Mucosa of descending colon (tissue), 3 donors: ENCODE measurements at regions not wholly inside any gene's neighbourhood (a gene's known extent, or its start where the extent isn't known, plus 50 kb on each side); places are given as distances from the start of the nearest gene placed in this dataset.

ENCODE experiments used
- ATAC-seq: fragments of 200-7000 bp; cut with Tn5 transposase; one replicate; pipeline ENCODE4 v1.9.1; 2020; ENCODE audit warnings: mild to moderate bottlenecking, moderate library complexity
- DNase-seq, 3 donors: peaks; one replicate each; pipeline ENCODE4 v3.0.0-alpha.2; 2020
- H3K36me3 ChIP-seq: fragments of 200-600 bp; one replicate; pipeline ENCODE4 v1.8.0; 2021; ENCODE audit warnings: low read depth, mild to moderate bottlenecking
- H3K4me1 ChIP-seq: fragments of 200-600 bp; one replicate; pipeline ENCODE4 v1.8.0; 2021; ENCODE audit warnings: low read depth, mild to moderate bottlenecking
- H3K4me3 ChIP-seq: fragments of 200-600 bp; one replicate; pipeline ENCODE4 v1.8.0; 2021; ENCODE audit warnings: mild to moderate bottlenecking
- H3K9me3 ChIP-seq: fragments of 200-600 bp; one replicate; pipeline ENCODE4 v1.8.0; 2021; ENCODE audit warnings: mild to moderate bottlenecking
- CTCF ChIP-seq: fragments of 200-600 bp; IDR thresholded peaks from one replicate; pipeline ENCODE4 v1.8.0; 2022; ENCODE audit warnings: antibody characterized with exemption, mild to moderate bottlenecking
- intact Hi-C, 2 donors: fragments of 100-400 bp; cut with DNase I in 1 of 2; cut with micrococcal nuclease in 1 of 2; formaldehyde crosslinking; loops; one replicate each; pipeline versions ENCODE4 v1.11.0 to v1.11.1; 2022; cut with DNase I, micrococcal nuclease
- donor health status: DM: no; HTN: no; CAD: no; lungs with moderate emphysema.
- donor health status: DM: no; HTN: no; CAD: no.
- donor health status: DM: no; HTN: yes; CAD: no.

GRCh38 chr1:201736707-201737320, 92.1 kb upstream of the IPO9 start:
- DNase-seq (no peak), ATAC-seq (no peak)
- H3K4me1 ChIP-seq = peaks cover 20% of the 10 kb centered on the region
- H3K36me3 ChIP-seq = no peaks in the 10 kb centered on the region
- TF ChIP-seq CTCF = no peak
- intact Hi-C loops = no loop called here
- no peaks in the 10 kb centered on the region for H3K9me3 ChIP-seq
- no peak overlapping the region for H3K4me3 ChIP-seq

GRCh38 chr1:201737352-201738060, 91.5 kb upstream of the IPO9 start:
- no peak for ATAC-seq
- intact Hi-C loops = no loop called here
- Histone ChIP-seq H3K4me1 (peaks cover 20% of the 10 kb centered on the region), H3K4me3 (no peak overlapping the region), H3K36me3 (no peaks in the 10 kb centered on the region), H3K9me3 (no peaks in the 10 kb centered on the region)
- DNase-seq = peak in 1 of 3 donors; percentile 26
- TF ChIP-seq CTCF = no peak

GRCh38 chr1:201739080-201739479, 89.9 kb upstream of the IPO9 start:
- ATAC-seq = peak; percentile 6
- Histone ChIP-seq H3K36me3 (no peaks in the 10 kb centered on the region), H3K4me3 (peak overlapping the region; percentile 57), H3K4me1 (peaks cover 20% of the 10 kb centered on the region), H3K9me3 (no peaks in the 10 kb centered on the region)
- intact Hi-C loops = no loop called here
- DNase-seq = peak in 1 of 3 donors; percentile 14
- TF ChIP-seq CTCF = no peak

GRCh38 chr1:201739492-201740085, 89.4 kb upstream of the IPO9 start:
- DNase-seq (peak; percentile 73 to 78 (median 74)), ATAC-seq (peak; percentile 92)
- Histone ChIP-seq H3K9me3 (no peaks in the 10 kb centered on the region), H3K4me1 (peaks cover 20% of the 10 kb centered on the region), H3K4me3 (peak overlapping the region; percentile 57), H3K36me3 (no peaks in the 10 kb centered on the region)
- no peak for TF ChIP-seq CTCF
- intact Hi-C loops = no loop called here

- intact Hi-C loops = no loop called here
- ATAC-seq (peak; percentile 53), DNase-seq (peak in 2 of 3 donors; percentile 19 to 59)
- Histone ChIP-seq H3K36me3 (no peaks in the 10 kb centered on the region), H3K4me3 (peak overlapping the region; percentile 57), H3K9me3 (no peaks in the 10 kb centered on the region), H3K4me1 (peaks cover 20% of the 10 kb centered on the region)
- TF ChIP-seq CTCF = no peak
These were observed 88.8 kb upstream of the IPO9 start for GRCh38 chr1:201740086-201740541.
